DMS114 treated with DMSO at 0.1 percent for 48 hours (cell line): ENCODE measurements at regions not wholly inside any gene's neighbourhood (a gene's known extent, or its start where the extent isn't known, plus 50 kb on each side); places are given as distances from the start of the nearest gene placed in this dataset.

Experiments used
- DNase-seq: peaks from one replicate; lab custom pipeline; 2025; ENCODE audit not compliant: unreplicated experiment; lab: John Stamatoyannopoulos, UW

DNA sequence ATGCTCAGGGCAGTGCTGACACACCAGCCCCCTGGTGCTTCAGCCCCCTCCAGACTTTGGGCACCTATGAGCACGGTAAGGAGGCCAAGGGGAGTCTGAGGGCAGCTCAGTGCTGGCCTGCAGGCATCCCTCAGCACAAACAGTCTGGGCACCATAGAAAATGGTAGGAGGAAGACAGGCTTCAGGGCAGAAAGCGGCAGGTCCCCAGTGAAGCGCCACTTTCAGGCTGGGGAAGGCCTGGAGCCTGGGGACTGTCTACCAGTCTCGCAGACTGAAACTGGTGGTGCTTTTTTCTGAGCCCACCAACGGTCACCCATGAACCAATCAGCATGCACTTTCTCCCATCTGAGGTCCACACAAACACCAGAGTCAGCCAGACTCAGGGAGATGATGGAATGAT is 1074.7 kb downstream of the PCDH18 start:
- DNase-seq: no peak

DNA sequence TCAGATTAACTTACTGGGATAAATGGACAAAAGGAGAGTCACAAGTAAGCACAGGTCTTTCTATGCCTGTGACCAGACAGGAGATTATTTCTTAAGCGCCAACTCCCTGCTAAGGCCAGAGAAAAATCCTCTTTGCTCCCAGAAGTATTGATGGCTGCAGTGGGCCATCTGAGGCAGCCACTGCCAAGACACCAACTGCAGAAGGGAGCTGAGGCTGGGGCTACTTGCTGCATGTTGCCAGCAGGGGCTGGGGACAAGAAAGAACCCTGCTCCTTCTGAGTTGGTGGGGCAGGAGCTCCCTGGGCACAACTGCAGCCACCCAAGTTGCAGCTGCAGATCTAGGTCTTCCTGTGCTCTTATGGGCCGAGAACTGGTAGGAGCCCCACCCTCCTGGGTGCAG is 1075.3 kb downstream of the PCDH18 start:
- DNase-seq: no peak

DNA sequence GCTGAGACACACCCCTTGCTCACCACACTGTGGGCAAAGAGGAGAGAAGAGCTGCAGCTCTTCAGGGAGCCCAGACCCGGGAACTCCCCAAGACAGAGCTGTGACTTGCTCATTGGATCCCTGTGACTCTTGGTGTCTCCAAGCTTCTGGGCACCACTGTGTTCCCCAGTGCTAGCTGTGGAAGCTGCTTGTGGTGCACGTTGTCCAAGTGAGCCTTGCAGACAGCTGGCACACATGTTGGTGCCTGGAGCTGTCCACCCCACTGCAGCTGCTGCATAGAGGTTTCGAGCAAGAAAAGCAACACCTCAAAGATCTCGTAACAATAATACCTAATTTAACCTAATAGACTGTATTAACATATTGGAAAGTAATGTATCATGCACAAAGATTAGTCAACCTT is 1089.3 kb downstream of the PCDH18 start:
- no peak for DNase-seq

DNA sequence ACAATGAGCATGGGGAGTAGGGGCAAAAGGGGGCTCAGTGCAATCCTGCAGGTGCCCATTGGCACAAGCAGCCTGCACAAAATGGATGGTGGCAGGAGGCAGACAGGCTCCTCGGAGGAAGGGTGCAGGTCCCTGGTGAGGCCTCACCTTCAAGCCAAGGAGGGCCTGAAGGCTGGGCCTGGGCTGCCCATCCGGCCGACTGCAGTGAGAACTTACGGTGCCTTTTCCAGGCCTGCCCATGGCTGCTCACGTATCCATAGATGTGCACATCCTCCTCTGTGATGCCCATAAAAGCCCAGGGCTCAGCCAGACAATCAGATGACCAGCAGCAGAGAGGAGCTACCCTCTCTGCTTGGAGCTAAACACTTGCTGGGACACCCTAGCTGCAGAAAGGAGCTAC is 1089.8 kb downstream of the PCDH18 start:
- DNase-seq: no peak

DNA sequence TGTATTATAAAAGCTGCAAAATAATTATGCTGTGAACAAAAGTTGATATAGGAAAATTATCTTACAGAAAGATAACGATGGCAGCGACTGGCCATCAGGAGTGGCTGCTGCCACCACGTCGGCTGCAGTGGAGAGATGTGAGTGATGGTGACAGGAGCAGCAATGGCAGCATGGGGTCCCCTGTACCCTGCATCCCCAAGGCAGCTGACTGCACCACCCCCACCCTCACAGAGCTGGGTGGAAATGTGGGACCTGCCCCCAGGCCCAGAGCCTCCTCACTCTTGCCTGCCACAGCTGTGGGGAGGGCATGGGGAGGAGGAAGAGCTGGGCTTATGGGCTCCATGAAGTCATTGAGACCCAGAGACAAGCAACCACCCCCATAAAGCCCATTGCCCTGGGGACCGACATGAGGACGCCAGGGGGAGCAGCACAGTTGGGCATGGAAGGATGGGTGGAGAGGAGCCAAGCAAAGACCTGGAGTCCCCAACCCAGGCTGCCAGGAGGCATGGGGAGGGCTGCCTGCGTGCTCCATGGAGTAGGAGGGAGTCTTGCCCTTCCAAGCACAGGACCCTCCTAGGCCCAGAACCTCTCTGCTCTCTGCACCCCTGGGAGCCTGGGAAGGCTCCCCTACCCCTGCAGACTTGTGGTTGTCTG is 1090.5 kb downstream of the PCDH18 start:
- no peak for DNase-seq

DNA sequence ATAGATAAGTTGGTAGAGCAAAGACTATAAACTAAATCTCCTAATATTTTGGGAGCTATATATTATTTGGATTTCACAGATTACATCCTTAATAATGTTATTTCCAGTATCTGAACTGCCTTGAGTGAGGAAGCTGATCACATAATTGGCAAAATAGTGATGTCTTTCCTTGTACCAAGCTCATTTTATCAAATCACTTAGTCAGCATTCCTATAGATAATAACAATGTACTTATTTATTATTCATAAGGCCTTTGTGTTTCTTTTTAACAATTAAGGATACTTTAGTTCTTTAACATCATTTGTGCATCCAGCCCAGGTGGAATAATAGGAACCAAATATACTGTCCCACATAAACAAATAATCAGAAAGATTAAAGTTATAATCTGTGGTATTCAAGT is 1093.6 kb downstream of the PCDH18 start:
- DNase-seq: no peak

DNA sequence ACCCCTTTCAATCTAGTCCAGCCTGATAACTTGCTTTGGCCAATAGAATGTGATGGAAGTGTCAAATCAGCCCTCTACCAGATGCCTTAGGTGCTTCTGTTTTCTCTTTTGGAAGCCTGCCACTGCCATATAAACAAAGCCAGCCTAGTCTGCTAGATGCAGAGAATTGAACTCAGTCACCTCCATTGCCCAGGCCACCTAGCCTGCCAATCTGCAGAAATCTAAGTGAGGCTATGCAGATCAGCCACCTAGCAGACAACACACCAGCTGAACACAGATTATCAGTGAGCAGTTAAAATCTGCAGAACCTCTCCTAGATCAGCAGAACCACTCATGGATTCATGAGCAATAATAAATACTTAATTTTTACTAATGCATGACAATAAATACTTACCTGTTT is 1108.2 kb downstream of the PCDH18 start:
- no peak for DNase-seq

DNA sequence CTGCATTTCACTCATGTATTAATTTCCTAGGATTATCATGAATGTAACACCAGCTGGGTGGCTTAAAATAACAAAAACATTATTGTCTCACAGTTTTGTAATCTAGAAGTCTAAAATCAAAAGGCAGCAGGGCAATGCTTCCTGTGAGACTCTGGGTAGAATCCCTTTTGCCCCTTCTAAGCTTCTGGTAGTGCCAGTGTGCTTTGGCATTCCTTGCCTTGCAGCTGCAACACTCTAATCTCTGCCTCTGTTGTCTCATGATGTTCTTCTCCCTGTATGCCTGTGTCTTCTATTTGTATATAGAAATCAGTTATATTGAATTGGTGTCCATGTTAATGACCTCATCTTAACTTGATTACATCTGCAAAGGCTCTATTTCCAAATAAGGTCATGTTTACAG is 1117.3 kb downstream of the PCDH18 start:
- no peak for DNase-seq

DNA sequence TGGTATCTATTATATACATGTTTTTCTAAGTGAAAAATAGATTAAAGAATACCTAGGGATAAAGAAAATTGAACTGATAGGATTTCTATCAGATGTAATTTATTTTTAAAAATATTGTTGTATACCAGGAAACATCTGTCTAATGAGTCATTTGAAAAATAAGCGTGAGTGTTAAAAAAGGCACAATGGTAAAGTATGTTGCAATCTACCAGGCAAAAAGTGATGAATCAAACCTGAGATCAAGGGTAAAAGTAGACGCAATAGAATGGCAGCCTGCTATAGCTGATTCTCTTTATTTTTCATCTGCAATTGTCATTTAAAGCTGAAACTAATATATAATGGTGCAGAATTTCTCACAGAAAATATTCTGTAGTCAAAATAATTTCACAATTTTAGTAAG is 1119.6 kb downstream of the PCDH18 start:
- no peak for DNase-seq

DNA sequence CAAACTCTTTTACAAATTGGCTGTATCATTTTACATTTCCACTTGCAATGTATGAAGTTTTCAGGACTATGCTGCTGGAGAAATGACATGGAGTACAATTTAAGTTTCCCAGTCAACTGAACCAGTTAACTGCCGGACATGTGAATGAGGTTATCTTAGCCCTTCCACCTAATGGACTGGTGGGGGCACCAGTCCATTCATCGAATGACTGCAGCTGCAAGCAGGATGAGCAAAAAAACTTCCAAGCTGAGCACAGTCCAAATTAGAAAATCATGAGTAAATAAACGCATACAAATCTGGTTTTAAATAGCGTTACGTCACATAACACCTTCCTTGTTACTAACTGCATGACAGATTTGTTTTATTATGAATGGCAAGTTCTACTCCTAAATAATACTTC is 1131.5 kb downstream of the PCDH18 start:
- DNase-seq: no peak

DNA sequence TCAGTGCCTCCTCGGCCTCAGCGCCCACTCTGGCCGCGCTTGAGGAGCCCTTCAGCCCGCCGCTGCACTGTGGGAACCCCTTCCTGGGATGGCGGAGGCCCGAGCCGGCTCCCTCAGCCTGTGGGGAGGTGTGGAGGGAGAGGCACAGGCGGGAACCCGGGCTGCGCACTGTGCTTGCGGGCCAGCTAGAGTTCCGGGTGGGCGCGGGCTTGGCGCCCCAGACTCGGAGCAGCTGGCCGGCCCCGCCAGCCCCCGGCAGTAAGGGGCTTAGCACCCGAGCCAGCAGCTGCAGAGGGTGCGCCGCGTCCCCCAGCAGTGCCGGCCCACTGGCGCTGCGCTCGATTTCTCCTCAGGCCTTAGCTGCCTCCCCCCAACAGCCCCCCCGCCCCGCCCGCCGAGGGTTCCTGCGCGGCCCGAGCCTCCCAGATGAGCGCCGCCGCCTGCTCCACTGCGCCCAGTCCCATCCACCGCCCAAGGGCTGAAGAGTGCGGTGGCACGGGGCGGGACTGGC is 1137.0 kb downstream of the PCDH18 start:
- DNase-seq: no peak

DNA sequence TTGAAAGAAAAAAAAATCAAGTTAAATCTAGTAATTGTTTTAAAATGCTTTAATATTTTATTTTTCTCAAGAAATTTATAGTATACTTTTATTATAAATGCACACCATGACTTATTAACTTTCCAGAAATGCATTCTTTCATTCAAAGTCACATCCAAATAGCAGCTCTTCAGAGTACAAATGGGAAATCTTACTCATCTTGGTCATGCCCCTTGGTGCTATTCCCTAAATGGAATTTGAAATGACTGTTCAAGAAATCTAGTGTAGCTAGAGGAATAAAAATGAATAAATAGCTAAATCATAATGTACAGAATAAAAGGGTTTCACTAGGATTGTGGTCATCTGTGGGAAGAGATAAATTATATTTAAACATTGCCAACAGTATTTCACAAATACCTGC is 1139.7 kb downstream of the PCDH18 start:
- no peak for DNase-seq

DNA sequence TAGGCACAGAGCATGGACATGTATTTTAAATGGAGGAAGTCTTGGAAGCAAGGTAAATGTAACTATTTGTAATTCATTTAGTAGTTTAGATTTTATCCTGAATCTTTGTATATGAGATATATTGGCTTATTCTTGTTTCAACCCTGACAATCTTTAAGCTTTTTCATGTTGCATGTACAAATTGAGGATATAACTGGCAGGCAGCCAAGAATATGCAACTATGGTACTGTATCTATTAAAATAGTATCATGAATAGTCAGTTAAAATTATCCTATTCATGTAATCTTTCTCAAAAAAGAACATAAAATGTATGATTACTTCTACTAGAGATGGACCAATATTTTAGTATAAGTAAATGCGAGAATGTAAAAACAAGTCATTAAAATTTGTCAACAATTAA is 1141.5 kb downstream of the PCDH18 start:
- DNase-seq: no peak

DNA sequence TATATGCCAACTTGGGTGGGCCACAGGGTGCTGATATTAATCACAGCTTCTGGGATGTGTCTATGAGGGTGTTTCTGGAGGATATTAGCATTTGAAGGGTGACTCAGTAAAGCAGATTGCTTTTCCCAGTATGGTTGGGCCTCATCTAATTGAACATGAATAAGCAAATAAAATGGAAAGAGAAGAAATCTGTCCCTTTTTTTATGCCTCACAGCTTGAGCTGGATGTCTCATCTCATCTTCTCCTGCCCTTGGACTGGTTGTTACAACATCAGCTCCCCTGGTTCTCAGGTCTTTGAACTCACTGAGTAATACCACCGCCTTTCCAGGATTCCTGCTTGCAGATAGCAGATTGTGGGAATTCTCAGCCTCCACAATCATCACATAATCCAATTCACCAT is 1149.2 kb downstream of the PCDH18 start:
- no peak for DNase-seq

DNA sequence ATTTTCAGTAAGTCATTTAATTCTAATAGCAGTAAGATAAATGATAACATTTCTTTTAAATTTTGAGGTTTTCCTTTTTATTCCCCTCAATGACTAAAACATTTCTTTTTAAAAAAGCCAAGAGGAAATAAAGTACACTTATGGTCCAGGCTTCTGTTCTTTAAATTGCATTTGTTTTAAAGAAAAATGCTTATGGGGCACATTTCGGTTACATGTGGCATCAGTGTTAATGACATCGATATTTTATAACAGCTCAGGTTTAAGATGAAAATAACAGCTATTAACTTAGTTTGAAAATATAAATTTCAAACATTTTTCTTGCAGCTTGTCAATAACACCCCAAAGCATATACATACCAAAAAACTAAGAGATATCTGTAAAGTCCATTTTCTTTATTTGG is 1161.1 kb downstream of the PCDH18 start:
- no peak for DNase-seq

DNA sequence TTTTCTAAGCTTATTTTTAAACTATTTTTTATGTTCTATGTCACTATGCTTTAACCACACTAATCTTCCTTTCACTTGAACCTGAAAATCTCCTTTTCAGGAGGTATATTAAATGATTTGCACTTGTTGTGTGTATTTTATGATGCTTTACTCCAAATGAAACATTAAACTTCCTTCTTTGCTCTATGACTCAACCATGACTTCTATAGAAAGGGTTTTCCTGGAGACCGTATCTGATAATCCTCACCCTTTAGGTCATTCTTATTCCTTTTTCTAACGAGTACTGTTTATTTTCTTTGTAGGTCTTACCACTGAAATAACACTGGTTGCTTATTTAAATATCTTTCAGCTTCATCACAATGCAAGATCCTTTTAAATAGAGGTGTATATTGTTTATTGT is 1163.2 kb downstream of the PCDH18 start:
- no peak for DNase-seq

DNA sequence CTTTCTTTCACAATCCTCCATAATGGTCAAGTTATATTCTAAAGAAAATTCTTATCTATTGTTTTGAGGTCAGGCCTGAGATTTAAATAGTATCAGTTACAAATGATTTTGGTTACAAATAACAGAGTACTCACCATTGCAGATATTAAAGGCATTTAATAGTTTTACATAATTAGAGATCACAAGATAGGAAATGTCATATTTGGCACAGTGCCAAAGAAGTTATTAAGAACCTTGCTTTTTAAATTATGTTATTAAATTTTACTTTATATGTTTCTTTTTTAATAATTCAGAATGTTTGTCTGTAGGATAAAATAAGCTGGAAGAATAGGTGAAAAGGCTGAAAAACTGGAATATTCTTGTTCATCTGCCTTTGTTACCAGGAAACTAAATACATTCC is 1174.7 kb downstream of the PCDH18 start:
- no peak for DNase-seq

DNA sequence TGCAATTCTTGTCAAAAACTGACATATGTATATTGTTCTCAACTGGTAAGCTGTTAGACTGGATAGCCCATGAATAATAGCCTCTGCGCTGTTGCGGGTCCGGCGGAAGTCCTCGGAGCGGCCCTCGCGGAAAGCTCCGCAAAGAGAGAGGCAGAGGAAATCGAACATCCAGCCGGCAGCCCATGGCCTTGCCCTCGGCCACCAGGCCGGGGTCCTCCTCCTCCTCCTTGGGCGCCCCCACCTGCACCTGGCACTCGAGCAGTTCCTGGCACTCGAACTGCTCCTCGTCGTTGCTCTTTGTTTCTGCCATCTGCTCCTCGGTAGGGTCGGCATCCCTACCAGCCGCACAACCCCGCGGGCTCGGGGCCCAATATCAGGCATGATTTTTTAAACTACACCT is 1176.3 kb downstream of the PCDH18 start:
- no peak for DNase-seq

DNA sequence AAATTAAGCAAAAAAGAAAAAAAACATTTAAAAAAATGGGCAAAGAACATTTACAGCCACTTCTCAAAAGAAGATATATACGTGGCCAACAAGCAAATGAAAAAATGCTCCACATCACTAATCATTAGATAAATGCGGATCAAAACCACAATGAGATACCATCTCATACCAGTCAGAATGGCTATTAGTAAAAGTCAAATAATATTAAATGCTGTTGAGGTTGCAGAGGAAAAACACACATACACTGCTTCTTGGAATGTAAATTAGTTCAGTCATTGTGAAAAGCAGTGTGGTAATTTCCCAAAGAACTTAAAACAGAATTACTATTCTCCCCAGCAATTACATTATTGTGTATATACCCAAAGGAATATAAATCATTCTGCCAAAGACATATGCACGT is 1189.0 kb downstream of the PCDH18 start:
- no peak for DNase-seq

DNA sequence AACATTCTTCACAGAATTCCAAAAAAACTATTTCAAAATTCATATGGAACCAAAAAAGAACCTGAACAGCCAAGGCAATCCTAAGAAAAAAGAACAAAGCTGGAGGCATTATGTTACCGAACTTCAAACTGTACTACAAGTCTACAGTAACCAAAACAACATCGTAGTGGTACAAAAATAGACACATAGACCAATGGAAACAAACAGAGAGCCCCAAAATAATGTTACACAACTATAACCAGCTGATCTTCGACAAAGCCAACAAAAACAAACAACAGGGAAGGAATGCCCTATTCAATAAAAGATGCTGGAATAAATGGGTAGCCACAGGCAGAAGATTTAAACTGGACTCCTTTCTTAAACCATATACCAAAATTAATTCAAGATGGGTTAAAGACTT is 1189.6 kb downstream of the PCDH18 start:
- no peak for DNase-seq

DNA sequence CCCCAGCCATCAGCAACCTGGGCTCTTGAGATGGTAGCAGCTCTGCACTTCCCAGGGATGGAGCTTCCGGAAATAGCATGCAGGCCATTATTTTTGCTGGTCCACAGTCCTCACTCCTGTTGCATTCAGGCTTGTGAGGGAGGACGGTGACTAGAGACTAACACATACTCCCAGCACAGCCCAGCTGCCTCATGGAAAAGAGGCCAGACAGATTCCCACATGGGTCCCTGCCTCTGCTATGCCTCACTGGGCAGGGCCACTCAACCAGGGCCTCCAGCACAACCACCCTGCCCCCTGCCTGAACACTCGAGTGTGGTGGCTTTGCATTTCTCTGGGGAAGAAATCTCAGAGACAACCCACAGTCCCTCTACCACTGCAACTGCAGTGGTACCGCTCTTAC is 1195.1 kb downstream of the PCDH18 start:
- no peak for DNase-seq

DNA sequence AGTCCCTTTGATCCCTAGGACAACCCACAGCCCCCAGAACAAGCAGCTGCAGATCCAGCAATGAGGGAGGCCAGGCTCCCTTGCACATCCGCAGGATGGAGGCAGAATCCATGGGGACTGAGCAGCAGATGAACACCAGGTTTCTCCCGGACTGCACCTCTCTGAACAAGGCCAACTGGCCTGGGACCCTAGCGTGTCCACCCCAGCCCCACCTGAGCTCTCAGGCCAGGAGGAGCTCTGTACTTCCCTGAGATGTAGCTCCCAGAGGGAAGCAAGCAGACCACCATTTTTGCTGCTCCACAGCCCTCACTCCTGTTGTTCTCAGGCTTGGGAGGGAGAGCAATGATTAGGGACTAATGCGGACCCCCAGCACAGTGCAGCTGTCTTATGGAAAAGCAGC is 1195.8 kb downstream of the PCDH18 start:
- no peak for DNase-seq

DNA sequence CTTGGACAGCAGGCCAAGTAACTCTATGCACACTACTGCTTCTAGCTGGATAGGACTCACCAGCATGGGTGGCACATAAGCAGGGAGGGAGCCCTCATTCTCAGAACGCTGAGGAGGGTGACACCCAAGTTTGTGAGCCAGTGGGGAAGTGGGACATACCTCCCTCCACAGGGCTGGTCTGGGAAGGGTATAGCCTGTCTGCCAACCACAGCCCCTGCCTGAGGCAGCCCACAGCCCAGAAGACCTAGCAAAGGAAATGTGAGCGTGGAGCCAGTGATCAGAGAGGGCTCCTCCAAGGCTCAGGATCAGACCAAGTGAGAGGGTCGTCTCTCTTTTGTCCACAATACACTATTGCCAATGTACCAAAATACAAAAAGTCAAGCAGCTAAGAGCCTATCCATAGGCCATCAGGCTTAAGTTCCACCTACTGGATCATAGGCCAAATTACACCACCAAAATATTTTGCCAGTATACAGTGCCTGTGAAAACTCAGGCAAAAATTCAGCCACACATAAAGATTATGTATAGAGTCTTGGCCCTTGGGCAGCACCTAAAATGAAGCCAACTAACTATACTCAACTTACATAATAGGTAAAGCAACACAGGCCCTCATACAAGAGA is 1203.1 kb downstream of the PCDH18 start:
- no peak for DNase-seq
